Ishikawa (cell line): ENCODE measurements at regions not wholly inside any gene's neighbourhood (a gene's known extent, or its start where the extent isn't known, plus 50 kb on each side); places are given as distances from the start of the nearest gene placed in this dataset.

Experiments used
- CEBPB ChIP-seq: IDR thresholded peaks from 2 replicates; pipeline ENCODE4 v1.6.1; 2012
- EGR1 ChIP-seq: IDR thresholded peaks from 2 replicates; pipeline ENCODE4 v1.6.1; 2012
- EP300 ChIP-seq: IDR thresholded peaks from 2 replicates; pipeline ENCODE4 v1.6.1; 2012; ENCODE audit warnings: borderline replicate concordance
- FOXM1 ChIP-seq: IDR thresholded peaks from 2 replicates; pipeline ENCODE4 v1.6.1; 2012; ENCODE audit warnings: low read depth, borderline replicate concordance
- MAX ChIP-seq: IDR thresholded peaks from 2 replicates; pipeline ENCODE4 v1.6.1; 2012
- NFIC ChIP-seq: IDR thresholded peaks from 2 replicates; pipeline ENCODE4 v1.6.1; 2012
- REST ChIP-seq: IDR thresholded peaks from 2 replicates; pipeline ENCODE4 v1.6.1; 2012; ENCODE audit warnings: low read depth, mild to moderate bottlenecking
- TAF1 ChIP-seq: IDR thresholded peaks from 2 replicates; pipeline ENCODE4 v1.6.1; 2012; ENCODE audit warnings: low read depth, mild to moderate bottlenecking
- TCF12 ChIP-seq: IDR thresholded peaks from 2 replicates; pipeline ENCODE4 v1.6.1; 2012; ENCODE audit warnings: low read depth
- TEAD4 ChIP-seq: IDR thresholded peaks from 2 replicates; pipeline ENCODE4 v1.6.1; 2012
- ZBTB7A ChIP-seq: IDR thresholded peaks from 2 replicates; pipeline ENCODE4 v1.6.1; 2012; ENCODE audit warnings: low read depth

- TF ChIP-seq MAX, result no peak
- TF ChIP-seq NFIC, result no peak
- TF ChIP-seq ZBTB7A, result no peak
- no peak for TF ChIP-seq EGR1
- TF ChIP-seq CEBPB, result no peak
- no peak for TF ChIP-seq EP300
- no peak for TF ChIP-seq TCF12
- TF ChIP-seq REST, result no peak
- TF ChIP-seq TEAD4, result no peak
- no peak for TF ChIP-seq FOXM1
- no peak for TF ChIP-seq TAF1
These were observed 510.3 kb upstream of the SETBP1 start for GRCh38 chr18:44170208-44170880.
